GM21528 (cell line): ENCODE measurements at regions not wholly inside any gene's neighbourhood (a gene's known extent, or its start where the extent isn't known, plus 50 kb on each side); places are given as distances from the start of the nearest gene placed in this dataset.
"Not testable (repeated sequence)": the region's sequence is repeated elsewhere in the genome, so short reads cannot be mapped to it uniquely, and the experiment has no call there.

ENCODE experiments used
- ATAC-seq: cut with Tn5 transposase; IDR thresholded peaks from one replicate; pipeline ENCODE4 v1.9.1; 2021; ENCODE audit warnings: mild to moderate bottlenecking, moderate library complexity; ENCODE audit not compliant: unreplicated experiment, low FRiP score

GRCh38 chr13:81302125-81302524 is 961.2 kb upstream of the SPRY2 start:
- ATAC-seq = no peak

- no peak for ATAC-seq
These were observed 954.3 kb upstream of the SPRY2 start for GRCh38 chr13:81295177-81295576.

- ATAC-seq = no peak
These were observed 952.8 kb upstream of the SPRY2 start for GRCh38 chr13:81293594-81294164.

- ATAC-seq = no peak
These were observed 942.6 kb upstream of the SPRY2 start for GRCh38 chr13:81283561-81283960.

- ATAC-seq = no peak
These were observed 942.1 kb upstream of the SPRY2 start for GRCh38 chr13:81283062-81283461.

GRCh38 chr13:81275666-81276258 is 934.8 kb upstream of the SPRY2 start:
- no peak for ATAC-seq

- ATAC-seq = no peak
These were observed 906.8 kb upstream of the SPRY2 start for GRCh38 chr13:81247711-81248110.

- no peak for ATAC-seq
These were observed 905.6 kb upstream of the SPRY2 start for GRCh38 chr13:81246556-81246955.

- no peak for ATAC-seq
These were observed 903.1 kb upstream of the SPRY2 start for GRCh38 chr13:81244011-81244410.

GRCh38 chr13:81230386-81230785 is 889.5 kb upstream of the SPRY2 start:
- no peak for ATAC-seq

GRCh38 chr13:81226830-81227229 is 885.9 kb upstream of the SPRY2 start:
- ATAC-seq = not testable (repeated sequence)

- ATAC-seq = no peak
These were observed 883.4 kb upstream of the SPRY2 start for GRCh38 chr13:81224209-81224833.

- no peak for ATAC-seq
These were observed 882.9 kb upstream of the SPRY2 start for GRCh38 chr13:81223778-81224177.

GRCh38 chr13:81211713-81212112 is 870.8 kb upstream of the SPRY2 start:
- ATAC-seq = no peak

GRCh38 chr13:81207636-81208035 is 866.7 kb upstream of the SPRY2 start:
- no peak for ATAC-seq

GRCh38 chr13:81207231-81207630 is 866.3 kb upstream of the SPRY2 start:
- ATAC-seq = no peak

- no peak for ATAC-seq
These were observed 862.9 kb upstream of the SPRY2 start for GRCh38 chr13:81203783-81204182.

- no peak for ATAC-seq
These were observed 859.0 kb upstream of the SPRY2 start for GRCh38 chr13:81199956-81200355.

- ATAC-seq = no peak
These were observed 857.0 kb upstream of the SPRY2 start for GRCh38 chr13:81197966-81198365.

- no peak for ATAC-seq
These were observed 856.6 kb upstream of the SPRY2 start for GRCh38 chr13:81197483-81197882.

- ATAC-seq = no peak
These were observed 853.4 kb upstream of the SPRY2 start for GRCh38 chr13:81194362-81194761.

GRCh38 chr13:81184556-81185265 is 843.8 kb upstream of the SPRY2 start:
- ATAC-seq = no peak
